GM23338 (cell line): ENCODE measurements at regions not wholly inside any gene's neighbourhood (a gene's known extent, or its start where the extent isn't known, plus 50 kb on each side); places are given as distances from the start of the nearest gene placed in this dataset.

Experiments
- ATAC-seq: fragments of 200-7000 bp; cut with Tn5 transposase; 3 replicates; pipeline ENCODE4 v1.9.1; 2020
- DNase-seq: peaks from one replicate; pipeline ENCODE4 v3.0.0-alpha.2; 2015; ENCODE audit warnings: low spot score
- H2AFZ ChIP-seq: fragments of 200-600 bp; sonication (generic); 2 replicates; pipeline ENCODE4 v1.8.0; 2016; ENCODE audit warnings: antibody characterized with exemption, mild to moderate bottlenecking, moderate library complexity
- H3F3A ChIP-seq: fragments of 200-600 bp; sonication (generic); replicated peaks from 2 replicates; pipeline ENCODE4 v1.8.0; 2017; ENCODE audit warnings: antibody characterized with exemption, mixed run types, low read depth
- H3K27ac ChIP-seq: fragments of 200-600 bp; sonication (generic); 2 replicates; pipeline ENCODE4 v1.6.1; 2016; ENCODE audit warnings: low read depth
- H3K27me3 ChIP-seq: fragments of 200-600 bp; sonication (generic); 2 replicates; pipeline ENCODE4 v1.8.0; 2016; ENCODE audit warnings: mild to moderate bottlenecking, mixed run types, moderate library complexity; ENCODE audit not compliant: insufficient read depth
- H3K36me3 ChIP-seq: fragments of 200-600 bp; sonication (generic); 2 replicates; pipeline ENCODE4 v1.8.0; 2016; ENCODE audit warnings: mild to moderate bottlenecking; ENCODE audit not compliant: insufficient read depth
- H3K4me1 ChIP-seq: fragments of 200-600 bp; sonication (generic); 2 replicates; pipeline ENCODE4 v1.8.0; 2016; ENCODE audit warnings: mild to moderate bottlenecking, moderate library complexity; ENCODE audit not compliant: insufficient read depth
- H3K4me2 ChIP-seq: fragments of 200-600 bp; sonication (generic); 2 replicates; pipeline ENCODE4 v1.7.1; 2017; ENCODE audit warnings: mixed run types
- H3K4me3 ChIP-seq: fragments of 200-600 bp; sonication (generic); 2 replicates; pipeline ENCODE4 v1.6.1; 2016; ENCODE audit warnings: mixed run types
- H3K79me2 ChIP-seq: fragments of 200-600 bp; sonication (generic); replicated peaks from 2 replicates; pipeline ENCODE4 v1.8.0; 2017; ENCODE audit warnings: mild to moderate bottlenecking; ENCODE audit not compliant: insufficient read depth
- H3K9me2 ChIP-seq: fragments of 200-600 bp; sonication (generic); 2 replicates; pipeline ENCODE4 v1.8.0; 2017; ENCODE audit not compliant: insufficient read depth
- H4K20me1 ChIP-seq: fragments of 200-600 bp; sonication (generic); replicated peaks from 2 replicates; pipeline ENCODE4 v1.8.0; 2017; ENCODE audit warnings: mild to moderate bottlenecking; ENCODE audit not compliant: insufficient read depth
- H3K27ac Mint-ChIP-seq: 2 replicates; pipeline ENCODE4 v1.8.0; 2020; ENCODE audit warnings: inconsistent platforms, mild to moderate bottlenecking, moderate library complexity, mixed read lengths
- H3K27me3 Mint-ChIP-seq: 3 replicates; pipeline ENCODE4 v1.8.0; 2022; ENCODE audit warnings: low read depth, mild to moderate bottlenecking, moderate library complexity, mixed read lengths, inconsistent platforms; ENCODE audit not compliant: insufficient read depth, poor library complexity
- H3K36me3 Mint-ChIP-seq: 3 replicates; pipeline ENCODE4 v1.8.0; 2021; ENCODE audit warnings: low read depth, mild to moderate bottlenecking, inconsistent platforms, moderate library complexity, mixed read lengths
- H3K4me1 Mint-ChIP-seq: 3 replicates; pipeline ENCODE4 v1.8.0; 2020; ENCODE audit warnings: mild to moderate bottlenecking, inconsistent platforms, mixed read lengths
- H3K4me3 Mint-ChIP-seq: 3 replicates; pipeline ENCODE4 v1.8.0; 2021; ENCODE audit warnings: moderate library complexity, mild to moderate bottlenecking, inconsistent platforms, mixed read lengths
- H3K9me3 Mint-ChIP-seq: 3 replicates; pipeline ENCODE4 v1.8.0; 2020; ENCODE audit warnings: moderate library complexity, mild to moderate bottlenecking, inconsistent platforms, mixed read lengths
- CREB1 ChIP-seq: fragments of 250-450 bp; sonication (Bioruptor Pico); IDR thresholded peaks from 2 replicates; pipeline ENCODE4 v1.5.0; 2020; ENCODE audit warnings: low read depth, mild to moderate bottlenecking, moderate library complexity
- ETS1 ChIP-seq: IDR thresholded peaks from 2 replicates; pipeline ENCODE4 v1.6.1; 2016; ENCODE audit warnings: antibody characterized with exemption
- EZH2 ChIP-seq: fragments of 200-600 bp; sonication (generic); IDR thresholded peaks from one replicate; pipeline ENCODE4 v1.8.0; 2017; ENCODE audit warnings: antibody characterized with exemption, mild to moderate bottlenecking, low read depth; ENCODE audit not compliant: unreplicated experiment
- EZH2phosphoT487 ChIP-seq: fragments of 200-600 bp; sonication (generic); IDR thresholded peaks from one replicate; pipeline ENCODE4 v1.8.1; 2018; ENCODE audit warnings: antibody characterized with exemption; ENCODE audit not compliant: unreplicated experiment
- POLR2AphosphoS5 ChIP-seq: IDR thresholded peaks from 2 replicates; pipeline ENCODE4 v1.6.1; 2016; ENCODE audit warnings: antibody characterized with exemption, low read depth
- REST ChIP-seq: IDR thresholded peaks from one replicate; pipeline ENCODE4 v1.6.1; 2018; ENCODE audit warnings: antibody characterized with exemption; ENCODE audit not compliant: unreplicated experiment
- STAT1 ChIP-seq: IDR thresholded peaks from one replicate; pipeline ENCODE4 v1.6.1; 2016; ENCODE audit warnings: antibody characterized with exemption; ENCODE audit not compliant: unreplicated experiment
- ZNF331 ChIP-seq: fragments of 250-450 bp; sonication (Bioruptor Pico); IDR thresholded peaks from 2 replicates; pipeline ENCODE4 v1.5.0; 2020; ENCODE audit warnings: low read depth, mild to moderate bottlenecking, moderate library complexity
- ZNF462 ChIP-seq: fragments of 250-450 bp; sonication (Bioruptor Pico); IDR thresholded peaks from 2 replicates; pipeline ENCODE4 v1.5.0; 2020; ENCODE audit warnings: mild to moderate bottlenecking, moderate library complexity

- Histone ChIP-seq H3K27me3 (no peaks in the 10 kb centered on the region), H4K20me1 (no peaks in the 10 kb centered on the region), H2AFZ (no peak overlapping the region), H3K4me2 (no peak overlapping the region), H3K36me3 (no peaks in the 10 kb centered on the region), H3K4me1 (no peaks in the 10 kb centered on the region), H3F3A (no peaks in the 10 kb centered on the region), H3K27ac (no peak overlapping the region), H3K4me3 (no peak overlapping the region), H3K79me2 (no peaks in the 10 kb centered on the region), H3K9me2 (no peaks in the 10 kb centered on the region; the same call in 1 of the 2 replicates)
- peaks cover 4% of the 10 kb centered on the region for H3K27me3 Mint-ChIP-seq
- ATAC-seq (no peak), DNase-seq (no peak)
- no peak overlapping the region for H3K27ac Mint-ChIP-seq
- H3K9me3 Mint-ChIP-seq = peaks cover 4% of the 10 kb centered on the region; the same call in 2 of the 3 replicates
- H3K4me1 Mint-ChIP-seq = no peaks in the 10 kb centered on the region
- TF ChIP-seq STAT1 (no peak), EZH2 (no peak), POLR2AphosphoS5 (no peak), ZNF331 (CRISPR knock-in tag) (no peak), EZH2phosphoT487 (no peak), ETS1 (no peak), REST (no peak), CREB1 (no peak), ZNF462 (no peak)
- H3K36me3 Mint-ChIP-seq = no peaks in the 10 kb centered on the region; the same call in 2 of the 3 replicates
- H3K4me3 Mint-ChIP-seq = no peak overlapping the region
These were observed 251.9 kb upstream of the ZNF32 start for GRCh38 chr10:43900571-43900970.
